ENCODE measurements at regions not wholly inside any gene's neighbourhood (a gene's known extent, or its start where the extent isn't known, plus 50 kb on each side); places are given as distances from the start of the nearest gene placed in this dataset.

DNA sequence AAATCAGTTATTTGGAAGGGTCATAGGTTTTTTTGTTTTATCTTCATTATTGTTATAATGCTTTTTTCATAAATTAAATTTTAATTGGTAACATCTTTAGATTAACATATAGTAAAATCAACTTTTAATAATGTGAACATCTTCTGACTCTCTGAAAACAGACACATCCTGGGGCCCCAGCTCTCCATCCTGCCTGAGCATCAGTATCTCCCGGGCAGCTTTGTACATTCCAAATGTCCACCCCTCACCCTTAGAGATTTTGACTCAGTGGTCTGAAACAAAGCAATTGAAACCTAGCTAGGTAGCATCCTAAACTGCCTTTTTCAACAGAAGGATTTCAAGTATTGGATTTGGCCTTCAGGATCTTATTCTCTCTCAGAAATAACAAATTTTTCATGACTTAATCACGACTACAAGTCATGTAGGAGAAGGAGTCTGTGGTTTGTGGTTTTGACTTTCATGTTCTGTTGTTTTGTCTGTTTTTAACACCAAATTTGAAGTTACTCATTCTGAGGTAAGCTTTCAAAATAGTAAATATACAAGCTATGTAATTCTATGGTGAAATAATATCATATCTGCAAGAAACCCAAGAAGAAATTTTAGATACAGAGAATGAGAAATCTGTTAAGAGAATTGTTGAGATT, 147.3 kb upstream of the UBE2E2 start:
- TF ChIP-seq, protein P1, sequence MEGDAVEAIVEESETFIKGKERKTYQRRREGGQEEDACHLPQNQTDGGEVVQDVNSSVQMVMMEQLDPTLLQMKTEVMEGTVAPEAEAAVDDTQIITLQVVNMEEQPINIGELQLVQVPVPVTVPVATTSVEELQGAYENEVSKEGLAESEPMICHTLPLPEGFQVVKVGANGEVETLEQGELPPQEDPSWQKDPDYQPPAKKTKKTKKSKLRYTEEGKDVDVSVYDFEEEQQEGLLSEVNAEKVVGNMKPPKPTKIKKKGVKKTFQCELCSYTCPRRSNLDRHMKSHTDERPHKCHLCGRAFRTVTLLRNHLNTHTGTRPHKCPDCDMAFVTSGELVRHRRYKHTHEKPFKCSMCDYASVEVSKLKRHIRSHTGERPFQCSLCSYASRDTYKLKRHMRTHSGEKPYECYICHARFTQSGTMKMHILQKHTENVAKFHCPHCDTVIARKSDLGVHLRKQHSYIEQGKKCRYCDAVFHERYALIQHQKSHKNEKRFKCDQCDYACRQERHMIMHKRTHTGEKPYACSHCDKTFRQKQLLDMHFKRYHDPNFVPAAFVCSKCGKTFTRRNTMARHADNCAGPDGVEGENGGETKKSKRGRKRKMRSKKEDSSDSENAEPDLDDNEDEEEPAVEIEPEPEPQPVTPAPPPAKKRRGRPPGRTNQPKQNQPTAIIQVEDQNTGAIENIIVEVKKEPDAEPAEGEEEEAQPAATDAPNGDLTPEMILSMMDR (IDR thresholded peaks at IDR 0.05; ENCODE audit: borderline replicate concordance, control extremely low read depth, extremely low read depth, insufficient read depth, missing control alignments): no peak
- DNase-seq (ENCODE audit: low spot score): peak; percentile 32
- in situ Hi-C loops (cut with MboI; ENCODE audit: low sequenced_read_pairs, unreplicated experiment): no loop called here

DNA sequence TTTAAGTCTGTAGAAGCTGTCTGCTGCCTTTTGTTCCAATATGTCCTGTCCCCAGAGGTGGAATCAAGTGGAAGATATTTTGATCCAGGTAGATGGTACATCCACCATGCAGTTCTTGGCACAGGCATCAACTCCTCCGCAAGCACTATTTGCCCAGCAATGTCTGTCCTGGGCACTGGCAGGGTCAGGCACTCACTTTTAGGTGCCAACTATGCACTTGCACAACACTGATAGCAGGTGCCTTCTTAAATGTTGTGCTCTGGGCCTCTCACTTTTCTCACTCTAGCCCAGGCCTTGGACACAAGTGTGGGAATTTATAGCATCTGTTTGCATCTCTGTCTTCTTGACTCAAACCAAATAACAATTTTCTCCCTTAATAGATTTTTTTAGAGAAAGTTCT, 140.5 kb upstream of the UBE2E2 start:
- TF ChIP-seq, protein P1 (IDR thresholded peaks at IDR 0.05; ENCODE audit: borderline replicate concordance, control extremely low read depth, extremely low read depth, insufficient read depth, missing control alignments): no peak
- in situ Hi-C loops (cut with MboI; ENCODE audit: low sequenced_read_pairs, unreplicated experiment): no loop called here
- no peak for DNase-seq (ENCODE audit: low spot score)

DNA sequence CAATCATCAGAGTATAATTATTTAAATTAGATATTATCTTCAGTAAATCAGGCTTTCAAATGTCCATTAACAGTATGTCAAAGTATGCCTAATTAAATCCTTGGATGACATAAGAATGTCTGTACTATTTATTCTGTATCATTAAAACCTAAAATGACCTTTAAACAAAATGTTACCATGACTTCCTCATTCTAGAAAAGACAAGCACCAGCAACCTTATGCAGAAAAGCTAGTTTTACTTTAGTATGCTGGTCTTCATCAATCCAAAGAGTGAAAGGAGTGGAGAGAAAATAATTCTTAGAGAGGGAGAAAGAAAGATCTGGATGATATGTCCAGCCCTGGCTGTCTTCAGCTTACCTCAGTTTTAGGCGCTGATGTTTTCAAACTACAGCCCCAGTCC, 140.1 kb upstream of the UBE2E2 start:
- TF ChIP-seq, protein P1 (IDR thresholded peaks at IDR 0.05; ENCODE audit: borderline replicate concordance, control extremely low read depth, extremely low read depth, insufficient read depth, missing control alignments): no peak
- no peak for DNase-seq (ENCODE audit: low spot score)
- in situ Hi-C loops (cut with MboI; ENCODE audit: low sequenced_read_pairs, unreplicated experiment): no loop called here

DNA sequence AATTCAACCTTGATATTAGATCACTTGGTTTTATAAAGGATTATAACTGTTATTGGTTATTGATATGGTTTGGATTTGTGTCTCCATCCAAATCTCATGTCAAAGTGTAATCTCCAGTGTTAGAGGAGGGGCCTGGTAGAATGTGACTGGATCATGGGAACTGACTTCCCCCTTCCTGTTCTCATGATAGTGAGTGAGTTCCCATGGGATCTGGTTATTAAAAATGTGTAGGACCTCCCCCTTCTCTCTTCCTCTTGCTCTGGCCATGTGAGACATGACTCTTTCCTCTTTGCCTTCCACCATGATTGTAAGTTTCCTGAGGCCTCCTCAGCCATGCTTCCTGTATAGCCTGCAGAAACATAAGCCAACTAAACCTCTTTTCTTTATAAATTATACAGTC, 136.0 kb upstream of the UBE2E2 start:
- in situ Hi-C loops (cut with MboI; ENCODE audit: low sequenced_read_pairs, unreplicated experiment): no loop called here
- TF ChIP-seq, protein P1 (IDR thresholded peaks at IDR 0.05; ENCODE audit: borderline replicate concordance, control extremely low read depth, extremely low read depth, insufficient read depth, missing control alignments): no peak
- DNase-seq (ENCODE audit: low spot score): no peak

DNA sequence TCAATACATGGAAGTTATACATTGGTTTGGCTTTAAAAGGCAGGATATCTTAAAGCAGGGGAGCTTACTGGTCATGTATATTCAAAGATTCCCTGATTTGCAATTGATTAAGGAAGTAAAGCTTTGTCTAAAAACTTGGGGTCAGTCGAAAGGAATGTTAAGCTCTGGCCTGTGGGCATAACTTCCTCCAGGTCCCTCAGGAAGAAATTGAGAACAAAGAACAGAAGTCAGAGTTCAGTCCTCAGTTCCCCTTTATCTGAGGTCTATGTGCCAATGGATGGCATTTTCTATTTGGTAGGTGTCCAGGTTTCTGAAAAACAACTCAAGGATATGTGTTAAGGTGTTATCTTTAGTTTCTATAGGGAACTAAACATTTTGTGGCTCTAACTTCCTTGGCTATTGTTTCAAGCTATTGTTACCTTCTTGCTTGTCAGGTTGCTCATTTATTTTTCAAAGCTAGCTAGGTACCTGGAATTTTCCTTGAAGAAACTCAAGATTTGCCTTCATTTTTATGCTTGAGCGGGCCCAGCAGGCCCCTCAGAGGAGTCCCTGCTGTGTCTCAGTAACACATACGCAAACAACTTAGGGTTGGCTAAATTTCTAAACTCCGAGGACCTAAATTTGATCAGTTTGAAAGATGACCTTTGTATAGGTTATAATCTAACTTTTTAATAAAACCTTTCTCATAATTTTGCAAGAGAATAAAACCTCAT, 135.0 kb upstream of the UBE2E2 start:
- TF ChIP-seq, protein P1 (IDR thresholded peaks at IDR 0.05; ENCODE audit: borderline replicate concordance, control extremely low read depth, extremely low read depth, insufficient read depth, missing control alignments): no peak
- in situ Hi-C loops (cut with MboI; ENCODE audit: low sequenced_read_pairs, unreplicated experiment): no loop called here
- no peak for DNase-seq (ENCODE audit: low spot score)

DNA sequence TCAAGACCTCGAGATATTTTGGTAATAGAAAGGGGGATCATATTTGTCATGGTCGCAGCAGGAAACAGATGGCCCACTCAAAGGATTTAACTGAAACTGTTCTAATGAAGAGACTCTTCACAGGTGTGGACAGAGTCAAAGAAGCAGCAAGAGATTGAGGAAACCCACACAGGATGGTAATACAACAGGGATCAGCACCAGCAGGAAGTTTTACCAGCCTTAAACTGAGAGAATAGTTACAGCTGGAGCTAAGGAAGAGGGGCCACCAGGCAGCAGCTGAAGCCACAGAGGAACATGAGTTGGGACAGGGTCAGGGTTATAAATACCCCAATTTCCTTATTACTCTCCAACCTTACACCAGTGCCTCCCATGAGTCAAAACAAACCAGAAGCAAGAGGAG, 131.8 kb upstream of the UBE2E2 start:
- in situ Hi-C loops (cut with MboI; ENCODE audit: low sequenced_read_pairs, unreplicated experiment): no loop called here
- no peak for DNase-seq (ENCODE audit: low spot score)
- TF ChIP-seq, protein P1 (IDR thresholded peaks at IDR 0.05; ENCODE audit: borderline replicate concordance, control extremely low read depth, extremely low read depth, insufficient read depth, missing control alignments): no peak

All from GM13976 (cell line).